ENCODE measurements at regions not wholly inside any gene's neighbourhood (a gene's known extent, or its start where the extent isn't known, plus 50 kb on each side); places are given as distances from the start of the nearest gene placed in this dataset.

DNA sequence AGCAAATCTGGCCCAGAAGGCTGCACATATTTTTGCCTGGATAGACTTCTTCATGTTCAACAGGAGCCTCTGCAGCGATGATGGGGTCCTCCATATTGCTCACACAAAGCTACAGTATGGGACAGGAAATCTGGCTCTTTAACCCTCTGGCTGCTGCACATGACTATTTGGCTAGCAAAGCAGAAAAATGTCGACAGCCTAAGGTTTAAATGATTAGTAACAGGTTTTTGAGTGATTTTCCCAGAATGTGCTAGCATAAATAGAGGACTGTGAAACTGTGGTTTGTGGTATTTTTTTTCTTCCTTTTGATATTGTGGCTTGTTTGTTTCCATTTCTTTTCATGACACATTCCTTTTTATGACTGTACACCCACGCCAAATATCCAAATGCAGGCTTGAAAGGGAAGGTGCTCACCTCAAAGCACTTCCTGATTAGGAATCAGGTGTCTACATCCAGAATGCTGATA is 120.2 kb upstream of the GK2 start:
- no peak for DNase-seq

DNA sequence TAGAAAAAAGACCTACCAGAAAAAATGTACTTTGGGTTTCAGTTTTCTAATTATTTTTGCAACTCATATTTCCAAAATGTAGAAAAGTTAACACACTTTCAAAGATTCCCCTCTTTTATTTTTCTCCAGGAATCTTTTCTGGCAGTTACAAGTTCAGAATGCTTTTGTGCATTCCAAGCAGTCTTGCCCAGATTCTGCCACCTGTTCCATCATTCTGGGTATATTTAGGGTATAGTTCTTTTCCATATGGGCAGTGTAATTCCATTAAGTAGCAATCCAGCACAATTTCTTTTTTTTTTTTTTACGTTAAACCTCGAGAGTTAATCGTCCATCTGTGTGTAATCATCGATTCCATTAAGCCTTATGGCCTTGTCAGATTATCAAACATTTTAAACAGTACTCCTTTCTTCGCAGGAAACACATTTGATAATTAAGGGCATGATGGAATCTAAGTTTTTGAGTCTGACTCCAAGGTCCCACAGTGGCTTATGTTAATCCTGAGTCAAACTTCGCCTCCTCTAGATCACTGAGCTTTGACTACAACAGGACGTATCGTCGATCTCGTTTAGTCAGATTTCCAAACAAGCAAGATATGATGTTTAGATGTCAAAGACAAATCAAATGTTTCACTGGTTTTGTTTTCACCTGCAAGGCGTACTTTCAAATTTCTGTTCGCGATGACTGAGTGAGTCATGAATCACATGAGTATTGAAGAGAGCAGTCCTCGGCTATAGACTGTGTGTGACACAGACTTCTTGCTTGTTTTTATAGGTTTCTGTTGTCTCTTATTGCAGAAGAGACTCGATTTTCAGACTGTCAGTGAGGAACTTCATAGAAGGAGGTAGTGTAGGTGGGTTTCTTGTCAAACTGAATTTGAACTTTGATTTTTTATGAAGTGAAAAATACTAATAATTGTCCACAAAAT is 118.9 kb upstream of the GK2 start:
- DNase-seq, result no peak

DNA sequence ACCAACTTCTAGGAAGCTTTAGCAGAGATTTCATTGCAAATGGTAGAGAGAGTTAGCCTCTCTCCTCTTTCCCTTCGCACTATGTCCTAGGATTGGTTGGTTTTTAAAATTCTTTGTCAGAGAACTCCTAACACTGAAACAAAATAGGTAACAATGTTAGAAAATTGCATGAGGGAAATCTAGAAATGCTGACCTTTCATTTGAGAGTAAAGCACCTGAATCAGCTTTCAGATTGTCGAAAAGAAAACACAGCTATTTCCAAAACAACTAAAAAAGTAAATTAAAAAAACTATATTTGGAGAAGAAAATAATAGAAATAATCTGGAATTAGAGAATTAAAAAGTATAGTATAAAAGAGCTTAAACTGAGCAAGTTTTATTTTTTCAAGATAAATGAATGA is 108.1 kb upstream of the GK2 start:
- no peak for DNase-seq

DNA sequence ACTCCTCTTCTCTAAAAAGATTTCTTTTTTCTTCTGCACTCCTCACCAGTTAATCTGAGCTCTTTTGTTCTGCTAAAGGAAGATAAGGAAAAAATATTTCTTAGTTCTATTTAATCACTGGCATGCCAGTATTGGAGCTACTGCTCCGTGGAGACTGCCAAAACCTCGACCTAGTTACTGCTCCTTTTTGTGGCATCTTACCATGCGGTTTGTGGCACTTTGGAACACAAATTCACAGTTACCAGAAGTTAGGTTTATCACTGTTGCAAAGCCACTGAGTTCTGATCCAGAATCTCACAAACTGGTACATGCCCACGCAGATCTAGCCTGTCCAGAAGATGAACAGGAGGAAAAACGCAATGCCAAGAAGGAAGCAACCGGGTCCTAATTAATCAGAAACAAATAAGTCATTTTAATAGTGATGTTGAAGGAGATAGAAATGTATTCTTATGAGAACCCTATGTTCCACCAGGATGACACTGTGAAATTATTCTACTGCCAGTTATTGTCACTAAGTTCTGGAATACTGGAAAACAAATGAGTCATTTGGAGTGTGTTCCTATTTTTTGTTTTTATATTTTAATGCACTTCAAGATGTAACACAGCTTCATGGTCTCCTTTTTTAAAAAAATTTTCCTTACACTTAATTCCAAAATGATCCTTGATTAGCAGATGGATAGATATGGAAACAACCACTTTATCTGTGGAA is 106.7 kb upstream of the GK2 start:
- DNase-seq, result no peak

DNA sequence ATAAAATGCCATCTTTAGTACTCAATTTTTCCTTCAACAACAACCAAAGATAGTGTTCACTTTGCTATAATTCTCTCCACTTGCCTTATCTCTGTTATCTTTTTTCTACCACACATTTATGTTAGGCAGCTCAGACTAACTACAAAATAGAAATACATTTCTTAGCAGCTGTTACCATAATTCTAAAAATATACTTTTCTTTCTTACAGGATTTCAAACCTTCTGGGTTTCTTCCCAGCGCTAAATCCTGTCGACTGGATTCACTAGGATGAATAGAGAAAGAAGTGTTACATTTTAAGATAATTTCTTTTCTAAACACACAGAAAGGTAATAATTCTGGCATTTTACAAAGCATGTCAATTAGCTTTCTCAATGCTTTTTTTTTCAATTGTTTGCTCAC is 105.5 kb upstream of the GK2 start:
- no peak for DNase-seq

DNA sequence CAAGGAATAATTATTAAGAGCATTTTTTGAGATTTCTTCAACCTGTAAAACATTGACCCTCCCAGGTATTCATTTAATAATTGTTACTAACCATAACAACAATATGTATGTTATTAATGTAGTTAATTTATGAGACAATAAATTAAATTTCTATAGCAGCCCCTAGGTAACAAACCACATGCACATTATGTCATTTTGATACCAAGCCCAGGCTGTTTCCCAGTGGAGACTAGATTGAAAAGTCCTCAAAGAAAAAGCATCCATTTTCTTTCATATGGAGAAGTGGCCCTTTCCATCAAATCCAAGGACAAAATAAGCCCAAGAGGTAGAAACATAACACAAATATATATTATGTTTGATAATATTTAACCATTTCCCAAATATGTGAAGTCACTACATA is 104.3 kb upstream of the GK2 start:
- no peak for DNase-seq

DNA sequence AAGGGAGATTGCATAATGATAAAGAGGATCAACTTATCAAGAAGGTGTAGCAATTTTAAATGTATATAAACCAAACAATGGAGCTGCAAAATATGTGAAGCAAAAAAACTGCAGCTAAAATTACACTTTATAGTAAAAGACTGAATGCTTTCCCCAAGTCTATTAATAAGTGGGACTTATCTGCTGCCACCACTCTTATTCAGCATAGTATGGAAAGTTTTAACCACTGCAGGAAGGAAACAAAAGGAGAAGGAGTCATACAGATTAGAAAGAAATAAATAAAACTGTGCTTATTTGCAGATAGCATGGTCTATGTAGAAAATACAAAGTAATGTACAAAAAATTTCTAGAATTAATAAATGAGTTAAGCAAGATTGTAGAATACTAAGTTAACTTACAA is 94.1 kb upstream of the GK2 start:
- no peak for DNase-seq

DNA sequence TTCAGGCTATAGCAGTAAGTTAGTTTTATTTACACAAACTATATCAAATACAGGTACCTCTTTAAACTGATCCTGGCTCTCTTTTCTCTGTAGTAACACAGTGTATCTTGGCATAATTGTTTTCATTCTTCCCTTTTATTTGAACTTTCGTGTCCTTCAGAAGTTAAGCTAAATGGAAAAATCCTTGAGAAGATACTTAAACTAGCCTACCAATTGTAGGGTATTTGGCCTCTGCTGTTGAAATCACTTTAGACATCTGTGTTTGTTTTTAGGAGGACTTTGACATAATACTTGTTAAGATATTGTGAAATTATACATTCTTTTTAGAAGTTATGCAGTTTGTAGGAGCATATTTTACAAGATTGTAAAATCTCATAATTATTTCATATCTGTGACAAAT is 90.3 kb upstream of the GK2 start:
- no peak for DNase-seq

DNA sequence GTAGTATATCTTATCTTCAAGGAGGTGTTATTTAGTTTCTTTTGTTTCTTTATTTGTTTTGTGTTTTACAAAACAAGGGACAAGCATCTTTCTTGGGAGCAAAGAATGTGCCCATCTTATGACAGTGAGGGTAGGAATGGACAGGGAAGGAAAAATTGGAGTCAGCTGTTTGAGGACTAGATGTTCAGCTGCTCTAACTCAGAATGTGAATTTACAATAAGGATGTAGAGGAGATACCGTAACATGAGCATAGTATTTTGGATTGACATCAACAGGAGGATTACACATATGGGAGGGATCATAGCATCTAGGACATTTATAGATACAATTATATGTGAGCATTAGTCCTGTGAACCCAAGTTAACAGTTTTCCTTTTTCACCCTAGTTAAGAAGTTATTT is 89.0 kb upstream of the GK2 start:
- DNase-seq, result no peak

DNA sequence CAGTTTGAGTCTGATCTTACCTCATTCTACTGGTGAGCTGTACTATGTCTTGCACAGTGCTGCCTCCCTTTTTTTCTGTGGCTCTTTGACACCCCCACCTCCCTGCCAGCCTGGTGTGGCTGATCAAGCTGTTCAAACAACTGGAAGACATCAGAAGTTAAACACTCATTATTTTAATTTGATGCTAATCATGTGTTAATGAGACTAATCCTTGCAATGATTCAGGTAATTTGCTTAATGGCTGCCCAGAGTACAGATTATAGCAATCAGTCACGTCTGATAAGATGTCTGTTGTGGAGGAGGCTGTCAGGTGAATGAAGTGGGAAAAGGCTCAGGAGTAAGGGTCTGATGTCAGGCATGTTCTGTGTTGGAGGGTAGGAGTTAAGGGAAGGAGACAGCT is 87.4 kb upstream of the GK2 start:
- no peak for DNase-seq

DNA sequence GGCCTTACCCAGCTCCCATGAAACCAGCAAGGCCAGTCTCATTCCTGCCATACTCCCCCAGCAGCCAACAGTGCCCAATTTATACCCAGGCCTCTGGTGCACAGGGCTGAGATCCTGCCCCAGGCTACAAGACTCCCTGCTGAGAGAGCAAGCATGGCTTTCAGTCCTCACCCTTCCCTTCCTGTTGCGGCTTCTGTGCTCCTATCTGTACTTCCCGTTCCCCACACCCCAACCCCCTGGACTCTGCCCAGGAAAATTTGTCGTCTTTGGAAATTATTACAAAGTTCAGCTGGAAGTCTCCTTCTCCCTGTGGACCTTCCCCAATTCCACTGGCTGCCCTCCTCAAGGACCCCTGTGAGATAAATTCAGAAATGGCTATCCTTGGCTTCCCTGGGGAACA is 84.1 kb upstream of the GK2 start:
- DNase-seq, result no peak

DNA sequence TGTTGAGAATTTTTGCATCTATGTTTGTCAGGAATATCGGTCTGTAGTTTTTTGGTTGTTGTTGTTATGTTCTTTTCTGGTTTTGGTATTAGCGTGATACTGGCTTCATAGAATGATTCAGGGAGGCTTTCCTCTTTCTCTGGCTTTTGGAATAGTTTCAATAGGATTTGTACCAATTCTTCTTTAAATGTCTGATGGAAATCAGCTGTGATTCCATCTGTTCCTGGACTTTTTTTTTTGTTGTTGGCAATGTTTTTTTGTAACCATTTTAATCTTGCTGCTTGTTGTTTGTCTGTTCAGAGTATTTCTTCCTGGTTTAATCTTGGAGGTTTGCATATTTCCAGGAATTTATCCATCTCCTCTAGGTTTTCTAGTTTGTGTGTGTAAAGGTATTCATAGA is 81.5 kb upstream of the GK2 start:
- no peak for DNase-seq

DNA sequence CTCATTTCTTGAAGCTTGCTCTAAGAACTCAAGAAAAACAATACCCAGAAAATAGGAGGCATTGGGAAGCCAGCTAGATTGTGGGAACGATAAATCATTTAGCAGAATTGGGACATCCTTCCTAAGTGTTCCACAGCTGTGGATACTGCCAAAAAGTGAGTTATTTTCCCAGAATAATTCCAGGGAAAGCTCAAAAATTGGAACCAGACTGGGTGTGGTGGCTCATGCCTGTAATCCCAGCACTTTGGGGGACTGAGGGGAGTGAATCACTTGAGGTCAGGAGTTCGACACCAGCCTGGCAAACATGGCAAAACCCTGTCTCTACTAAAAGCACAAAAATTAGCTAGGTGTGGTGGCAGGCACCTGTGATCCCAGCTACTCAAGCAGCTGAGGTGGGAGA is 68.2 kb upstream of the GK2 start:
- no peak for DNase-seq

DNA sequence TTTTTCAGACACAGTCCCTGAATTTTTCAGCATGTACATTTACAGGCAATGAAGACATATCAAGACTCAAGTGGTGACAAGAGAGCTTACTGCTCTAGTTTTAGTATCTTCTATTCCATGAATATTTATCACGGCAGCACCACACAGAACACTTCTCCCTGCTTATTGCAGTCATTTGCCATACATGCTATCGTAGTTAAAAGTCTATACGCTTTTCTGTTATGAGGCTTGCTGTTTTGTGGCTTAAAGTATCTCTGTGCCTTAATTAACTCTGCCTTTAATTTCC is 65.4 kb upstream of the GK2 start:
- no peak for DNase-seq

DNA sequence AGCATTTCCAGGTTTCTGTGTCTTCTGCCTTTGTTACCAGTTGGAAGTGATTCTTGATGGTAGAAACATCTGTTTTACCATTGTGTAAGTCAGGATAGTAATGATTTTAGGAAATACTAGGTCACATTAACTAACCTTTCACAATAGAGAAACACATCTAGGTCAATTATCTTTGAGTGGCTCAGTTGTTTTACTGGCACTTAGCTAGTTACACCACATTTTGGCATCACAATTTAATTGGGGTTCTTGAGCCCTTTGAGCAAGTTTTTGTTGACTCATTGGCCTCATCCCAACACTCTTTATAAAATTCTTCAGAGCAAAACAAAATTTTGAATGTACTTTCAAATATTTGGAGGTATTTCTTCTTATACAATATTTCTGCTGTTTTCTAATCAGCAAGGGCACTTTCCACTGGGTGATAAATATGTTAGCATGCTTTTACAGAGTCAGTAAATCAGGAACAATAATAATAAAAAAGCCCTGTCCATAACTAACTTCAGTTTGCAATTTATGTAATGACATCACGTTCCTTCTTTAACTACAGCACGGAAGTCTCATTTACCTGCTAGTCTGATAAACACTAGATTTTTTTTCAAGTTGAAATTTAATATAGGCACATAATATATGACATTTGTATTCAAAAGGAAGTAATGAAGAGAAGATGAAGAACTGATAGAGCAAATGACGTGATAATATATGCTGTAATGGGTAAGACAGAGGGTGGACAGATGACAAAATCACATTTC is 64.8 kb upstream of the GK2 start:
- DNase-seq, result no peak

DNA sequence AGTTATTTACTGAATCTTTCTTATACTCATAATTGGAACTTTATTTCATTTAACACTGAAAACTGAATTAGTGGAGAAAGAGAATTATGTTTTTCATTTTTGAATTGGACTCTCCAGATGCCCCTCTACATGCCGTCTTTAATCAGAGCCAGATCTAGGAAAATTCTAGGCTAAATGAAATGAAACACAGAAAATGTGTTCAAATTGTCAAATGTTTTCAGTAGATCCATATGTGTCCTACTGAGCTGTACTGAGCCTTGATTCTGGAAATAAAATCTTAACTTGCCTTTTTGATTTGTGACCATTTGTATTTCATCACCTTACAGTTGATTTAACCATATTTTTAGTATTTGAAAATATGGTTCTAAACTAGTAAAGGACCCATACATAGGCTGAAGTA is 64.0 kb upstream of the GK2 start:
- no peak for DNase-seq

DNA sequence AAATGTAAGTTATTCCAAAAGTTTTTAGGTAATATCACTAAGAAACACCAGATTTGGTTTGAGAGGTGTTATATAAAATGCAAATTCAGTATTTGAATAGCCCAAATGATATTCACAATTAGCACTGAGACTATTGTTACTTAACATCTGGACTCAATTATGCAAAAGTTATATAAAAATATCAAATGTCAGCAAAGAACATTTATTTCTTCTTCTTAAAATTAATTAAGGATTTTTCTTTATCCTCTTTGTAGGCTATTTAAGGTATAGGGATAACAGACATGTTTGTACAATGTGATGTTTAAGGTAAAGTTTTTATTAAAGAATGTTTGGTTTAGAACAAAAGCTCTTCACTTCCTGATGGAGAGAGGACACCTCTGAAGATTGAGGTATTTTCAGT is 63.3 kb upstream of the GK2 start:
- no peak for DNase-seq

DNA sequence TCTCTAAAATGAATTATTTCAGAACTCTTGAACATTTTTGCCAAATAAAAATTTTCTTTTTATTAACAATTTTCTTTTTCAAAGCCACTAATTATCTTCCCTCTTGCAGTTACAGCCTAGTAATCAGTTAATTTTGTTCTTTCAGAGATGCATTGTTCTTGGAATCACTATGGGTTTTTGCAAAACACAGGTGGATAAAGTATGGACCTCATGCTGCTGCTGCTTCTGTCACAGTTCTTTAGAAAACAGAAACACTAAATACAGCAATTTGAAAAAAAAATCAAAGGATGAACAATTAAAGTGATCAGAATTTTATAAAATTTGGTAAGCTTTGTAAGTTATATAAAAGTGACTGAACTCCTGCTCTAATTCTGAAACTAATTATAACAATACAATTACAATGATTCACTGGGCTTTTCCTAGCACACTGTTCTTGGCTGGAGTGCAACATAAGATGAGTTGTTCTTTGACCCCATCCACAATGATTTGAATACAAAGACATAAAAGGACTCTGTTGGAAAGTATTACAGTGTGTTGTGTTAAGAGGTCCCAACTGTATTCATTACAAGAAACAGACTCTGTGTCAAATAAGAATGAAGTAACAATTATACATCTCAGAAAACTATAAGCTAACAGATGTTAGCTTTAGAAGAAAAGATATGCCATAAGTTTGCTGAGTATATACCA is 59.4 kb upstream of the GK2 start:
- DNase-seq, result no peak

DNA sequence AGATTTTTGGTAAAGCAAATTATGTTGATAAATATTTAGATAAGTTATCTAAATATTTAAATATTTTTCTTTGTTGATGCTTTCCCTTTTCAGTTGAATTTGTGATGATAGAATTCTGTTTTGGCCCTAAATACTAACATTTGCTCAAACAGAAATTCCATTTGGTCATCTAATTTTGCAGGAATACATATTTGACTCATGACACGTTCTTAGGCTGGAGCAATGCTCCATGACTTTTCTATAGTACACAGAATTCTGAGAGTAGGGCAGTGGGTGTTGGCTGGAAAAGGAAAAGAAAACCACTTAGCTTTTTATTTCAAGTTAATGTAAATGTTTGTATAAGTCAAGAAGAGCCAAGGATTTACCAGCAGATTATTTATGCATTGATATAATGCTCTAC is 58.6 kb upstream of the GK2 start:
- no peak for DNase-seq
